HepG2 (cell line): ENCODE measurements at regions not wholly inside any gene's neighbourhood (a gene's known extent, or its start where the extent isn't known, plus 50 kb on each side); places are given as distances from the start of the nearest gene placed in this dataset.

Source experiments
- ARID4A ChIP-seq: sonication (generic); formaldehyde crosslinking; IDR thresholded peaks from 2 replicates; pipeline ENCODE4 v1.5.0; 2020; ENCODE audit warnings: mild to moderate bottlenecking, missing genetic modification reagents, borderline replicate concordance
- BCL6 ChIP-seq: IDR thresholded peaks from 2 replicates; pipeline ENCODE4 v1.6.1; 2016; ENCODE audit warnings: missing genetic modification reagents, missing compliant biosample characterization
- CBX2 ChIP-seq, 2 experiments: fragments of 200-600 bp in 1 of 2; sonication (generic); formaldehyde crosslinking in 1 of 2; IDR thresholded peaks; 2 replicates each; pipeline versions ENCODE4 v1.7.0 to v1.8.1; 2018 to 2022; ENCODE audit warnings: low read depth in 2 of 2, low read length in 1 of 2, mild to moderate bottlenecking in 1 of 2, missing genetic modification reagents in 1 of 2
- E2F5 ChIP-seq: sonication (generic); formaldehyde crosslinking; conservative IDR thresholded peaks from 2 replicates; pipeline ENCODE4 v1.4.0; 2020; ENCODE audit warnings: missing genetic modification reagents
- FOXA3 ChIP-seq: IDR thresholded peaks from 2 replicates; pipeline ENCODE4 v1.6.1; 2016; ENCODE audit warnings: missing genetic modification reagents, missing compliant biosample characterization
- ONECUT2 ChIP-seq: sonication (generic); formaldehyde crosslinking; IDR thresholded peaks from 2 replicates; pipeline ENCODE4 v1.4.0; 2020; ENCODE audit warnings: missing genetic modification reagents
- REPIN1 ChIP-seq: sonication (generic); formaldehyde crosslinking; IDR thresholded peaks from 2 replicates; pipeline ENCODE4 v1.8.0; 2022; ENCODE audit warnings: missing genetic modification reagents, low read depth, mild to moderate bottlenecking, borderline replicate concordance
- RFXAP ChIP-seq: sonication (generic); formaldehyde crosslinking; IDR thresholded peaks from 2 replicates; pipeline ENCODE4 v1.4.0; 2020; ENCODE audit warnings: missing genetic modification reagents, borderline replicate concordance
- RXRB ChIP-seq: IDR thresholded peaks from 2 replicates; pipeline ENCODE4 v1.6.1; 2016; ENCODE audit warnings: borderline replicate concordance, missing genetic modification reagents, missing compliant biosample characterization
- TEAD2 ChIP-seq: sonication (generic); formaldehyde crosslinking; IDR thresholded peaks from 2 replicates; pipeline ENCODE4 v1.9.0; 2021; ENCODE audit warnings: missing genetic modification reagents
- ZGPAT ChIP-seq: IDR thresholded peaks from 2 replicates; pipeline ENCODE4 v1.6.1; 2016; ENCODE audit warnings: mild to moderate bottlenecking
- ZKSCAN5 ChIP-seq: sonication (generic); formaldehyde crosslinking; IDR thresholded peaks from 2 replicates; pipeline ENCODE4 v1.5.1; 2020; ENCODE audit warnings: mild to moderate bottlenecking, missing genetic modification reagents
- ZNF143 ChIP-seq: sonication (generic); formaldehyde crosslinking; IDR thresholded peaks from 2 replicates; pipeline ENCODE4 v1.4.0; 2020; ENCODE audit warnings: missing genetic modification reagents
- ZNF18 ChIP-seq: sonication (generic); formaldehyde crosslinking; IDR thresholded peaks from 2 replicates; pipeline ENCODE4 v1.8.0; 2022; ENCODE audit warnings: mild to moderate bottlenecking, missing genetic modification reagents; ENCODE audit not compliant: insufficient replicate concordance
- ZNF24 ChIP-seq: fragments of 450-650 bp; IDR thresholded peaks from 2 replicates; pipeline ENCODE4 v1.6.1; 2017; ENCODE audit warnings: antibody characterized with exemption, mild to moderate bottlenecking
- ZNF441 ChIP-seq: sonication (generic); formaldehyde crosslinking; IDR thresholded peaks from 2 replicates; pipeline ENCODE4 v1.7.0; 2021; ENCODE audit warnings: missing genetic modification reagents, borderline replicate concordance
- ZNF768 ChIP-seq: sonication (generic); formaldehyde crosslinking; IDR thresholded peaks from 2 replicates; pipeline ENCODE4 v1.4.0; 2020; ENCODE audit warnings: missing genetic modification reagents

- TF ChIP-seq BCL6 (CRISPR knock-in tag) (peak; percentile 57), E2F5 (no peak), REPIN1 (CRISPR knock-in tag) (no peak), FOXA3 (CRISPR knock-in tag) (peak; percentile 68), ZNF18 (no peak), ZNF24 (peak; percentile 47; the same call in 1 of the 2 replicates), ZNF143 (no peak), RXRB (CRISPR knock-in tag) (peak; percentile 85), ZNF768 (no peak), TEAD2 (no peak), ZNF441 (no peak), RFXAP (CRISPR knock-in tag) (no peak), ONECUT2 (CRISPR knock-in tag) (peak; percentile 95), CBX2 (IDR thresholded peaks at IDR 0.05; ENCODE audit: low read depth, low read length) (no peak), CBX2 (CRISPR knock-in tag; IDR thresholded peaks at IDR 0.05; ENCODE audit: low read depth) (no peak), ZKSCAN5 (CRISPR knock-in tag) (no peak), ARID4A (CRISPR knock-in tag) (no peak), ZGPAT (CRISPR knock-in tag) (peak; percentile 48; the same call in 1 of the 2 replicates)
These were observed 120.9 kb upstream of the CDH19 start (continued) for GRCh38 chr18:66724664-66725356.
